DND-41 (cell line): ENCODE measurements at regions not wholly inside any gene's neighbourhood (a gene's known extent, or its start where the extent isn't known, plus 50 kb on each side); places are given as distances from the start of the nearest gene placed in this dataset.

Source experiments
- ATAC-seq: fragments of 200-7000 bp; cut with Tn5 transposase; 3 replicates; pipeline ENCODE4 v1.9.1; 2021; ENCODE audit warnings: low read depth; ENCODE audit not compliant: insufficient read depth
- DNase-seq: peaks from one replicate; pipeline ENCODE4 v3.0.0-alpha.2; 2020
- H2AFZ ChIP-seq: 2 replicates; pipeline ENCODE4 v1.6.0; 2012; ENCODE audit warnings: low read depth, low read length
- H3K27ac ChIP-seq: 2 replicates; pipeline ENCODE4 v1.5.1; 2012; ENCODE audit warnings: low read length, inconsistent platforms
- H3K27me3 ChIP-seq: fragments of 200-600 bp; sonication (generic); 2 replicates; pipeline ENCODE4 v1.6.0; 2012; ENCODE audit warnings: low read length, mild to moderate bottlenecking, inconsistent platforms; ENCODE audit not compliant: insufficient read depth, poor library complexity
- H3K36me3 ChIP-seq: 2 replicates; pipeline ENCODE4 v1.5.1; 2012; ENCODE audit warnings: low read length, inconsistent platforms; ENCODE audit not compliant: insufficient read depth
- H3K4me1 ChIP-seq: 2 replicates; pipeline ENCODE4 v1.5.1; 2012; ENCODE audit warnings: mild to moderate bottlenecking, low read length; ENCODE audit not compliant: insufficient read depth
- H3K4me2 ChIP-seq: 2 replicates; pipeline ENCODE4 v1.6.0; 2012; ENCODE audit warnings: mild to moderate bottlenecking, moderate library complexity, low read length, inconsistent platforms; ENCODE audit not compliant: insufficient read depth
- H3K4me3 ChIP-seq, 2 experiments: fragments of 200-600 bp in 1 of 2; shearing (Covaris generic) in 1 of 2; 2 replicates each; pipeline ENCODE4 v1.5.1; 2012 to 2016; ENCODE audit warnings: inconsistent platforms in 2 of 2, low read length in 2 of 2, mild to moderate bottlenecking in 2 of 2, low read depth in 1 of 2, moderate library complexity in 1 of 2
- H3K79me2 ChIP-seq: 2 replicates; pipeline ENCODE4 v1.6.0; 2012; ENCODE audit warnings: low read length, inconsistent platforms; ENCODE audit not compliant: insufficient read depth
- H3K9ac ChIP-seq: 2 replicates; pipeline ENCODE4 v1.6.0; 2012; ENCODE audit warnings: low read depth, mild to moderate bottlenecking, inconsistent platforms, low read length, moderate library complexity
- H3K9me3 ChIP-seq: 2 replicates; pipeline ENCODE4 v1.5.1; 2012; ENCODE audit warnings: low read length, moderate library complexity, mild to moderate bottlenecking, inconsistent platforms; ENCODE audit not compliant: insufficient read depth, severe bottlenecking
- H4K20me1 ChIP-seq: 2 replicates; pipeline ENCODE4 v1.6.0; 2012; ENCODE audit warnings: low read length; ENCODE audit not compliant: insufficient read depth
- CTCF ChIP-seq: IDR thresholded peaks from 2 replicates; pipeline ENCODE4 v1.5.1; 2012; ENCODE audit warnings: borderline replicate concordance, low read length, moderate library complexity, mild to moderate bottlenecking; ENCODE audit not compliant: poor library complexity, severe bottlenecking; ENCODE audit errors: extremely low read depth
- EZH2 ChIP-seq: IDR thresholded peaks from 3 replicates; pipeline ENCODE4 v1.6.1; 2012; ENCODE audit warnings: borderline replicate concordance, low read depth, mild to moderate bottlenecking, moderate library complexity, low read length, inconsistent platforms; ENCODE audit not compliant: severe bottlenecking

- no peak for DNase-seq
- Histone ChIP-seq H3K36me3 (no peaks in the 10 kb centered on the region), H3K4me2 (no peak overlapping the region), H3K4me3 (no peak overlapping the region), H3K79me2 (no peaks in the 10 kb centered on the region), H3K9ac (no peak overlapping the region), H4K20me1 (no peaks in the 10 kb centered on the region), H3K27ac (no peak overlapping the region), H3K27me3 (no peaks in the 10 kb centered on the region), H3K9me3 (no peaks in the 10 kb centered on the region), H2AFZ (no peak overlapping the region), H3K4me1 (no peaks in the 10 kb centered on the region)
- TF ChIP-seq CTCF (no peak), EZH2 (no peak)
- ATAC-seq = no peak
Measured at GRCh38 chr6:141664744-141665143, 468.0 kb upstream of the GJE1 start.

- Histone ChIP-seq H3K4me1 (no peaks in the 10 kb centered on the region), H3K9ac (no peak overlapping the region), H3K27me3 (no peaks in the 10 kb centered on the region), H3K4me2 (no peak overlapping the region), H4K20me1 (no peaks in the 10 kb centered on the region), H3K9me3 (no peaks in the 10 kb centered on the region), H3K36me3 (no peaks in the 10 kb centered on the region), H2AFZ (no peak overlapping the region), H3K79me2 (no peaks in the 10 kb centered on the region), H3K27ac (no peak overlapping the region), H3K4me3 (no peak overlapping the region)
- DNase-seq (no peak), ATAC-seq (no peak)
- no peak for TF ChIP-seq EZH2
- TF ChIP-seq CTCF = no peak
Measured at GRCh38 chr6:141659582-141659981, 473.1 kb upstream of the GJE1 start.

DNA sequence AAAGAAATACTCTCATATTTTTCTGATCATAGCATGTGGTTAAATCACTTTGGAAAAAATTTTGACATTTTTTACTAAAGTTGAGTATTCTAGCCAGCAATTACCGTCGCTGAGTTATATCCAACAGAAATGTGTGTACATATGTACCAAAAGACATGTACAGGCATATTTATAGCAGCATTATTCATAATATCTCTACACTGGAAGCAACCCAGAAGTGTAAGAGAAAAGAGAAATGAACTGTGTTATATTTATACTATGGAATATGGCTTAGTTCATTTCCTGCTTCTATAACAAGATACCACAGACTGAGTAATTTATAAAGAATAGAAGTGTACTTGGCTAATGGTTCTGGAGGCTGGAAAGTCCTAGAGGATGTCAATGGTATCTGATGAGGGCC is 474.0 kb upstream of the GJE1 start:
- H3K27me3 ChIP-seq = no peaks in the 10 kb centered on the region
- H3K4me2 ChIP-seq = no peak overlapping the region
- H4K20me1 ChIP-seq = no peaks in the 10 kb centered on the region
- no peaks in the 10 kb centered on the region for H3K36me3 ChIP-seq
- TF ChIP-seq CTCF (no peak), EZH2 (no peak)
- H3K4me3 ChIP-seq = no peak overlapping the region
- H3K9ac ChIP-seq = no peak overlapping the region
- no peak overlapping the region for H3K27ac ChIP-seq
- no peaks in the 10 kb centered on the region for H3K9me3 ChIP-seq
- no peak for ATAC-seq
- H3K4me1 ChIP-seq = no peaks in the 10 kb centered on the region
- no peak overlapping the region for H2AFZ ChIP-seq
- no peaks in the 10 kb centered on the region for H3K79me2 ChIP-seq
- no peak for DNase-seq

DNA sequence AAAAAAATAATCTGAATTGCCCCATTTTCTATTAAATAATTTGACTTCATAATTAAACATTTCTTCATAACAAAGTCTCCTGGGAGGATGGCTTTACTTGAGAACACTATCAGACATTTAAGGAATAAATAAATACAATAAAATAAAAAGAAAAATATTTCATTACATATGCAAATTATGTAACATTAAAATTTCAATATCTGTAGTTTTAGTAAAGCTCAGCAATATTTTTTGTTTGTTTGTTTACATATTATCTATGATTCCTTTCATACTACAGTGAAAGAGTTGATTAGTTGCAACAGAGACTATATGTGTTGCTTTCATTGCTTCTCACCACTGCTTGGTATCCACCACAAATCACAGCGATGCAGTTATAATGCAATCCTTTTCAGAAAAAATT is 474.9 kb upstream of the GJE1 start:
- no peaks in the 10 kb centered on the region for H3K79me2 ChIP-seq
- ATAC-seq = no peak
- H3K27me3 ChIP-seq = no peaks in the 10 kb centered on the region
- no peaks in the 10 kb centered on the region for H4K20me1 ChIP-seq
- no peaks in the 10 kb centered on the region for H3K4me1 ChIP-seq
- no peak for TF ChIP-seq EZH2
- TF ChIP-seq CTCF = no peak
- H3K27ac ChIP-seq = no peak overlapping the region
- H3K4me3 ChIP-seq = no peak overlapping the region
- H3K9ac ChIP-seq = no peak overlapping the region
- H3K36me3 ChIP-seq = no peaks in the 10 kb centered on the region
- H3K4me2 ChIP-seq = no peak overlapping the region
- no peak overlapping the region for H2AFZ ChIP-seq
- DNase-seq = no peak
- H3K9me3 ChIP-seq = no peaks in the 10 kb centered on the region
